Ectodermal cell (in vitro differentiated cells): ENCODE measurements at regions not wholly inside any gene's neighbourhood (a gene's known extent, or its start where the extent isn't known, plus 50 kb on each side); places are given as distances from the start of the nearest gene placed in this dataset.

Experiments used
- H3K27ac ChIP-seq: 2 replicates; pipeline ENCODE4 v1.7.0; 2013; ENCODE audit warnings: mild to moderate bottlenecking, low read depth, low read length; ENCODE audit not compliant: insufficient read depth, poor library complexity, severe bottlenecking
- H3K27me3 ChIP-seq: 2 replicates; pipeline ENCODE4 v1.7.0; 2013; ENCODE audit warnings: mild to moderate bottlenecking, low read length; ENCODE audit not compliant: insufficient read depth, control insufficient read depth, poor library complexity, severe bottlenecking
- H3K36me3 ChIP-seq: one replicate; pipeline ENCODE4 v1.7.0; 2013; ENCODE audit warnings: low read length; ENCODE audit not compliant: control insufficient read depth, insufficient read depth
- H3K4me1 ChIP-seq: one replicate; pipeline ENCODE4 v1.7.0; 2013; ENCODE audit warnings: low read length; ENCODE audit not compliant: control insufficient read depth, insufficient read depth
- H3K4me3 ChIP-seq: 2 replicates; pipeline ENCODE4 v1.7.0; 2013; ENCODE audit warnings: low read depth, low read length, control low read depth; ENCODE audit not compliant: insufficient read depth
- H3K9me3 ChIP-seq: 2 replicates; pipeline ENCODE4 v1.7.0; 2013; ENCODE audit warnings: mild to moderate bottlenecking, low read length, moderate library complexity; ENCODE audit not compliant: control insufficient read depth
- WGBS, 2 experiments: methylation state at CpG; one replicate each; pipeline ENCODE4 v1.1.7; 2013; ENCODE audit warnings: missing lambda C conversion rate in 2 of 2; 5-methylcytosine and 5-hydroxymethylcytosine counted together

DNA sequence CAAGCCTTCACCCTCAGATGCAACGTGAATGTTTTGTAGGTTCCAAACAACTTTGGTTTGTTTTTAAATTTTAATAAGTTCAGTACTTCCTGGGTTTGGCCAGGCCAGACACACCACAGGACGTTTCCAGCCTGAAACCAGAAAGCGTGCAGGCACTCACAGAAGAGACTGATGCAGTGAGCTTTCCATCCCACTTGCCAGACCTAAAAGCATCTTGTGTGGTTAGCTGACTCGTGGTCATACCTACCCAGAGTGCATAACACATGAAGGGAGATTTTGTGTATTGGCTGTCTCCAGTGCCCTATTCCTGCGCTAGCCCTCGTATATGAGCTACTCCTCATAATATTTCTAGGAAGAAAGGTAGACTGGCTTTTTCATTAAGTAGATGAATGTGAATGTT, 297.3 kb upstream of the FAR2 start:
- WGBS, 2 experiments = 94 to 98% methylated on average over 6 of the region's 6 CpGs
- no peaks in the 10 kb centered on the region for H3K4me1 ChIP-seq

GRCh38 chr12:28855761-28856310, 293.2 kb upstream of the FAR2 start:
- WGBS, 2 experiments = 90 to 94% methylated on average over 2 to 4 of the region's 4 CpGs
- no peaks in the 10 kb centered on the region for H3K36me3 ChIP-seq
- H3K4me3 ChIP-seq = no peak overlapping the region
- H3K27ac ChIP-seq = no peak overlapping the region
- H3K9me3 ChIP-seq = no peaks in the 10 kb centered on the region
- no peaks in the 10 kb centered on the region for H3K4me1 ChIP-seq
- no peaks in the 10 kb centered on the region for H3K27me3 ChIP-seq

More for the DNA sequence above, 297.3 kb upstream of the FAR2 start:
- H3K9me3 ChIP-seq = no peaks in the 10 kb centered on the region
- no peaks in the 10 kb centered on the region for H3K27me3 ChIP-seq
- no peak overlapping the region for H3K4me3 ChIP-seq
- H3K27ac ChIP-seq = no peak overlapping the region
- H3K36me3 ChIP-seq = no peaks in the 10 kb centered on the region

- H3K27me3 ChIP-seq = no peaks in the 10 kb centered on the region
- no peaks in the 10 kb centered on the region for H3K9me3 ChIP-seq
- H3K27ac ChIP-seq = no peak overlapping the region
- H3K4me1 ChIP-seq = no peaks in the 10 kb centered on the region
- no peak overlapping the region for H3K4me3 ChIP-seq
- no peaks in the 10 kb centered on the region for H3K36me3 ChIP-seq
Measured at GRCh38 chr12:28857369-28857768, 291.7 kb upstream of the FAR2 start.

GRCh38 chr12:28859551-28859950, 289.5 kb upstream of the FAR2 start:
- no peaks in the 10 kb centered on the region for H3K4me1 ChIP-seq
- no peaks in the 10 kb centered on the region for H3K27me3 ChIP-seq
- WGBS, 2 experiments = 92 to 100% methylated on average over 2 of the region's 2 CpGs
- no peak overlapping the region for H3K4me3 ChIP-seq
- no peak overlapping the region for H3K27ac ChIP-seq
- H3K9me3 ChIP-seq = no peaks in the 10 kb centered on the region
- H3K36me3 ChIP-seq = no peaks in the 10 kb centered on the region

DNA sequence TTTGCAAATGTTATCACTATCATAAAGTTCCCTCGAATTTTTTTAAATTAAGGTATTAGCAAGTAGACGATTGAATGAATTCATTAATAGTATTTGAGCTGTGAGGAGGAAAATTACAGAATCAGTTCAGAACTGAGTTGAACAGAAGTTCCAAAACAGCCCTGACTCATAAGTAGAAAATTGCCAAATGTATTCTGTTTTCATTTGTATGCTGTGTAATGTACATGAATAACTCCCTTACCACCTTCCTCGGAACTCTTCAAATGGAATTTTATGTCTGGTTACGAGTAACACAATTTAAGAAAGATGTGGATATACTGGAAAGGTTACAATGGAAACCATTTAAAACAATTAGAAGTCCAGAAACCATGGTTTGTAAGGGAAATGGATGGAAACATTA, 283.3 kb upstream of the FAR2 start:
- no peak overlapping the region for H3K4me3 ChIP-seq
- no peak overlapping the region for H3K27ac ChIP-seq
- no peaks in the 10 kb centered on the region for H3K9me3 ChIP-seq
- WGBS, 2 experiments = 0 to 72% methylated on average over 1 to 4 of the region's 4 CpGs
- peaks cover 3% of the 10 kb centered on the region for H3K4me1 ChIP-seq
- no peaks in the 10 kb centered on the region for H3K27me3 ChIP-seq
- no peaks in the 10 kb centered on the region for H3K36me3 ChIP-seq

GRCh38 chr12:28866296-28866695, 282.8 kb upstream of the FAR2 start:
- no peaks in the 10 kb centered on the region for H3K27me3 ChIP-seq
- no peaks in the 10 kb centered on the region for H3K9me3 ChIP-seq
- no peak overlapping the region for H3K27ac ChIP-seq
- H3K36me3 ChIP-seq = no peaks in the 10 kb centered on the region
- peaks cover 3% of the 10 kb centered on the region for H3K4me1 ChIP-seq
- 63 to 64% methylated on average over 3 of the region's 3 CpGs for WGBS, 2 experiments
- H3K4me3 ChIP-seq = no peak overlapping the region

- no peaks in the 10 kb centered on the region for H3K27me3 ChIP-seq
- WGBS, 2 experiments = 89 to 95% methylated on average over 7 of the region's 7 CpGs
- H3K36me3 ChIP-seq = no peaks in the 10 kb centered on the region
- peaks cover 3% of the 10 kb centered on the region for H3K4me1 ChIP-seq
- H3K9me3 ChIP-seq = no peaks in the 10 kb centered on the region
- no peak overlapping the region for H3K27ac ChIP-seq
- H3K4me3 ChIP-seq = no peak overlapping the region
Measured at GRCh38 chr12:28866715-28867503, 282.2 kb upstream of the FAR2 start.

- Histone ChIP-seq H3K27me3 (no peaks in the 10 kb centered on the region), H3K4me1 (peaks cover 3% of the 10 kb centered on the region), H3K36me3 (no peaks in the 10 kb centered on the region), H3K4me3 (no peak overlapping the region), H3K9me3 (no peaks in the 10 kb centered on the region), H3K27ac (no peak overlapping the region)
- WGBS, 2 experiments = 47 to 51% methylated on average over 2 to 5 of the region's 5 CpGs
Measured at GRCh38 chr12:28868414-28868813, 280.7 kb upstream of the FAR2 start.

DNA sequence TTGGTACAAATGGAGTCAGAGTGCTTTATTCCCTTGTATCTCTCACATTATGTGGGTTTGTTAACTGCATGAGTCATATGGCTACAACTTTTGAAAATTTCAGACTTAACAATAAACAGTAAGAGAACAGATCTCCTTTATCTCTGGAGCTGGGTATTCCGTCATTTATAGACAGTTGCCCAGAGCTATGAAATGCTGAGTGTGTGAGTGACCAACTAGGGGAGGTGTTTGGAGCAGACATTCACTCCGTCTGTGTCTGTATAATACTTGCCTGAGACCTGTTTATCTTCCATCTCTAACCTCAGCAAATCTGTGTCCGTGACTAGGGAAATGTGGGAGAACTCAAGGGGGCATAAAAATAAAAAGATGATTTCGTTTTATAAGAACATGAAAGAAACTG, 279.9 kb upstream of the FAR2 start:
- Histone ChIP-seq H3K4me1 (peaks cover 3% of the 10 kb centered on the region), H3K27ac (no peak overlapping the region), H3K9me3 (no peaks in the 10 kb centered on the region), H3K4me3 (no peak overlapping the region), H3K27me3 (no peaks in the 10 kb centered on the region), H3K36me3 (no peaks in the 10 kb centered on the region)
- 85 to 90% methylated on average over 4 of the region's 4 CpGs for WGBS, 2 experiments

- H3K27me3 ChIP-seq = no peaks in the 10 kb centered on the region
- H3K36me3 ChIP-seq = no peaks in the 10 kb centered on the region
- WGBS, 2 experiments = 56 to 61% methylated on average over 3 of the region's 3 CpGs
- H3K4me3 ChIP-seq = no peak overlapping the region
- H3K4me1 ChIP-seq = peaks cover 3% of the 10 kb centered on the region
- H3K27ac ChIP-seq = no peak overlapping the region
- no peaks in the 10 kb centered on the region for H3K9me3 ChIP-seq
Measured at GRCh38 chr12:28870839-28871440, 278.1 kb upstream of the FAR2 start.
